Neural cell (in vitro differentiated cells): ENCODE measurements at regions not wholly inside any gene's neighbourhood (a gene's known extent, or its start where the extent isn't known, plus 50 kb on each side); places are given as distances from the start of the nearest gene placed in this dataset.

ENCODE experiments used
- EP300 ChIP-seq: fragments of 450-650 bp; conservative IDR thresholded peaks from 2 replicates; pipeline ENCODE4 v1.6.1; 2014; ENCODE audit warnings: antibody characterized with exemption, mild to moderate bottlenecking, moderate library complexity; ENCODE audit not compliant: poor library complexity, severe bottlenecking
- EZH2 ChIP-seq: fragments of 200-600, 300-800 bp; shearing (Covaris generic), sonication (generic); IDR thresholded peaks from 2 replicates; pipeline ENCODE4 v1.6.1; 2014; ENCODE audit warnings: antibody characterized with exemption, low read length, borderline replicate concordance, mild to moderate bottlenecking; ENCODE audit not compliant: insufficient read depth, poor library complexity, severe bottlenecking
- POLR2AphosphoS5 ChIP-seq: IDR thresholded peaks from 2 replicates; pipeline ENCODE4 v1.6.1; 2012
- RAD21 ChIP-seq: fragments of 450-650 bp; conservative IDR thresholded peaks from 2 replicates; pipeline ENCODE4 v1.6.1; 2014; ENCODE audit warnings: antibody characterized with exemption, mild to moderate bottlenecking, moderate library complexity
- REST ChIP-seq: IDR thresholded peaks from 2 replicates; pipeline ENCODE4 v1.6.1; 2012; ENCODE audit warnings: borderline replicate concordance
- TF ChIP-seq, protein P1 (sequence below): fragments of 450-650 bp; IDR thresholded peaks from 2 replicates; pipeline ENCODE4 v1.5.1; 2014; ENCODE audit warnings: antibody characterized with exemption, mild to moderate bottlenecking, moderate library complexity; ENCODE audit not compliant: poor library complexity, severe bottlenecking

DNA sequence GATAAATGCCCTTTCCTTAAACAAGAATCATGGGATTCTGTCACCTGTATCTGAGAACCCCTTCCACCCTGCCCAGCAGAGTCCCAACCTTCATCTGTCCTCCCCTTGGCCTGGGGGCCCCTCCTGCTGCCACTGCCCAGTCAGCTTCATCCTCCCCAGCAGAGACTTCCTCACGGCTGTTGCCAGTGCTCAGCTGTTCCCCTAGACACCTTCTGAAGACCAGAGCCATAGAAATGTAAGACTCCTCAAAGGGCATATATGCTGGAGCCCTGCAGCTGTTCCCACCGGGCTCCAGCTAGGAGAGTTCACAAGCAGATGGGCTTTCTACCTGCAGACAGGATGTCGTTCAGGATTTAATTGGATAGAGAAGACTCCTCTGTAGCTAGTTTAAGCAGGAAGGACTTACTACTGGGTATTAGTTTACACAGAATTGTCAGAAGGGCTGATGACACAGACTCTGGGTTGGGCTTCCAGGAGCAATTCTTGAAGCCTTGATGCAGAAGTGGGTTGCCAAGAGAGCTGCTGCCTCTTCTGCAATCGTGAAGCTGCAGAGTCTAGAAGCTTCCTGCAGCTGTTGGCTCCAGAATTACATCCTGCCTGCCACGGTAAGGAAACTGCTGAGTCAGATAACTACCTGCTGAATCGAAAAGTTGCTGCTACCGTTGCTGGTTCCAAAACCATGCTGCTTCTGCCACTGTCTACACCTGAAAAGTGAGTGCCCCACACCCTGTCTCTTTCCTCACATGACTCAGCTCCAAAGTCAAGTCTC is 57.1 kb upstream of the MLN start:
- TF ChIP-seq POLR2AphosphoS5 (no peak), EP300 (no peak), REST (no peak), EZH2 (no peak), RAD21 (no peak)
- TF ChIP-seq, protein P1, sequence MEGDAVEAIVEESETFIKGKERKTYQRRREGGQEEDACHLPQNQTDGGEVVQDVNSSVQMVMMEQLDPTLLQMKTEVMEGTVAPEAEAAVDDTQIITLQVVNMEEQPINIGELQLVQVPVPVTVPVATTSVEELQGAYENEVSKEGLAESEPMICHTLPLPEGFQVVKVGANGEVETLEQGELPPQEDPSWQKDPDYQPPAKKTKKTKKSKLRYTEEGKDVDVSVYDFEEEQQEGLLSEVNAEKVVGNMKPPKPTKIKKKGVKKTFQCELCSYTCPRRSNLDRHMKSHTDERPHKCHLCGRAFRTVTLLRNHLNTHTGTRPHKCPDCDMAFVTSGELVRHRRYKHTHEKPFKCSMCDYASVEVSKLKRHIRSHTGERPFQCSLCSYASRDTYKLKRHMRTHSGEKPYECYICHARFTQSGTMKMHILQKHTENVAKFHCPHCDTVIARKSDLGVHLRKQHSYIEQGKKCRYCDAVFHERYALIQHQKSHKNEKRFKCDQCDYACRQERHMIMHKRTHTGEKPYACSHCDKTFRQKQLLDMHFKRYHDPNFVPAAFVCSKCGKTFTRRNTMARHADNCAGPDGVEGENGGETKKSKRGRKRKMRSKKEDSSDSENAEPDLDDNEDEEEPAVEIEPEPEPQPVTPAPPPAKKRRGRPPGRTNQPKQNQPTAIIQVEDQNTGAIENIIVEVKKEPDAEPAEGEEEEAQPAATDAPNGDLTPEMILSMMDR = no peak
